Keratinocyte (primary cell): ENCODE measurements at regions not wholly inside any gene's neighbourhood (a gene's known extent, or its start where the extent isn't known, plus 50 kb on each side); places are given as distances from the start of the nearest gene placed in this dataset.

Experiments used
- DNase-seq: peaks from one replicate; pipeline ENCODE4 v3.0.0-alpha.2; 2011; ENCODE audit warnings: low read depth, missing footprints, low spot score
- FAIRE-seq: peaks from 2 replicates; lab custom pipeline; 2011; peaks lifted over from hg19 to GRCh38; lab: Jason Lieb, UNC
- H2AFZ ChIP-seq: 2 replicates; pipeline ENCODE4 v1.6.0; 2012; ENCODE audit warnings: low read length, control low read depth, inconsistent platforms; ENCODE audit not compliant: control insufficient read depth
- H3K27ac ChIP-seq: 2 replicates; pipeline ENCODE4 v1.5.1; 2011; ENCODE audit warnings: low read length; ENCODE audit not compliant: control insufficient read depth, insufficient read depth
- H3K27me3 ChIP-seq: 3 replicates; pipeline ENCODE4 v1.6.0; 2011; ENCODE audit warnings: low read length; ENCODE audit not compliant: control insufficient read depth, insufficient read depth; ENCODE audit errors: extremely low read depth
- H3K36me3 ChIP-seq, 2 experiments: 2 replicates in 1 of 2; 3 replicates in 1 of 2; pipeline ENCODE4 v1.5.1; 2011; ENCODE audit warnings: low read length in 2 of 2, mild to moderate bottlenecking in 1 of 2; ENCODE audit not compliant: control insufficient read depth in 2 of 2, insufficient read depth in 2 of 2; ENCODE audit errors: extremely low read depth in 1 of 2
- H3K4me1 ChIP-seq: 3 replicates; pipeline ENCODE4 v1.5.1; 2011; ENCODE audit warnings: low read length; ENCODE audit not compliant: control insufficient read depth, insufficient read depth; ENCODE audit errors: extremely low read depth
- H3K4me2 ChIP-seq: 3 replicates; pipeline ENCODE4 v1.6.0; 2011; ENCODE audit warnings: low read depth, low read length; ENCODE audit not compliant: control insufficient read depth, insufficient read depth; ENCODE audit errors: extremely low read depth
- H3K4me3 ChIP-seq, 3 experiments: fragments of 200-600 bp in 1 of 3; sonication (generic) in 1 of 3; 2 replicates in 2 of 3; 3 replicates in 1 of 3; pipeline ENCODE4 v1.5.1; 2011 to 2016; ENCODE audit warnings: low read length in 3 of 3, mild to moderate bottlenecking in 3 of 3, control low read depth in 2 of 3, inconsistent platforms in 1 of 3, low read depth in 1 of 3, mixed read lengths in 1 of 3, mixed run types in 1 of 3, moderate library complexity in 1 of 3; ENCODE audit not compliant: control insufficient read depth in 2 of 3, insufficient read depth in 2 of 3; ENCODE audit errors: extremely low read depth in 1 of 3
- H3K79me2 ChIP-seq: 2 replicates; pipeline ENCODE4 v1.6.0; 2012; ENCODE audit warnings: low read length; ENCODE audit not compliant: control insufficient read depth, insufficient read depth
- H3K9ac ChIP-seq: 3 replicates; pipeline ENCODE4 v1.6.0; 2011; ENCODE audit warnings: low read length; ENCODE audit not compliant: control insufficient read depth, insufficient read depth; ENCODE audit errors: extremely low read depth
- H3K9me1 ChIP-seq: 3 replicates; pipeline ENCODE4 v1.6.0; 2011; ENCODE audit warnings: low read length; ENCODE audit not compliant: control insufficient read depth, insufficient read depth; ENCODE audit errors: extremely low read depth
- H3K9me3 ChIP-seq: 2 replicates; pipeline ENCODE4 v1.5.1; 2012; ENCODE audit warnings: low read depth, low read length; ENCODE audit not compliant: control insufficient read depth
- H4K20me1 ChIP-seq: 3 replicates; pipeline ENCODE4 v1.6.0; 2011; ENCODE audit warnings: low read length; ENCODE audit not compliant: control insufficient read depth, insufficient read depth; ENCODE audit errors: extremely low read depth
- EZH2 ChIP-seq: IDR thresholded peaks from one replicate; pipeline ENCODE4 v1.6.1; 2012; ENCODE audit warnings: inconsistent platforms, mild to moderate bottlenecking, low read length, moderate library complexity
- dilution Hi-C: fragments of 300-500 bp; cut with MboI; formaldehyde crosslinking; loops from one replicate; pipeline ENCODE4 v1.7.0; 2020; ENCODE audit warnings: low sequenced_read_pairs; ENCODE audit not compliant: extremely low pct_ligation_motif_present
- TF ChIP-seq, protein P1 (sequence below), 3 experiments: IDR thresholded peaks in 1 of 3; conservative IDR thresholded peaks in 1 of 3; optimal IDR thresholded peaks in 1 of 3; 2 replicates in 2 of 3; 3 replicates in 1 of 3; pipeline versions ENCODE3 to v1.5.1; 2011; ENCODE audit warnings: low read length in 3 of 3, mild to moderate bottlenecking in 3 of 3, moderate library complexity in 2 of 3, control low read depth in 1 of 3, inconsistent platforms in 1 of 3; ENCODE audit not compliant: insufficient read depth in 2 of 3; ENCODE audit errors: extremely low read depth in 1 of 3

GRCh38 chr5:66363097-66363496 lies 219.0 kb downstream of the SREK1 start:
- H3K9me1 ChIP-seq, result no peaks in the 10 kb centered on the region
- DNase-seq, result no peak
- no peak overlapping the region for H3K4me3 ChIP-seq
- TF ChIP-seq, protein P1, sequence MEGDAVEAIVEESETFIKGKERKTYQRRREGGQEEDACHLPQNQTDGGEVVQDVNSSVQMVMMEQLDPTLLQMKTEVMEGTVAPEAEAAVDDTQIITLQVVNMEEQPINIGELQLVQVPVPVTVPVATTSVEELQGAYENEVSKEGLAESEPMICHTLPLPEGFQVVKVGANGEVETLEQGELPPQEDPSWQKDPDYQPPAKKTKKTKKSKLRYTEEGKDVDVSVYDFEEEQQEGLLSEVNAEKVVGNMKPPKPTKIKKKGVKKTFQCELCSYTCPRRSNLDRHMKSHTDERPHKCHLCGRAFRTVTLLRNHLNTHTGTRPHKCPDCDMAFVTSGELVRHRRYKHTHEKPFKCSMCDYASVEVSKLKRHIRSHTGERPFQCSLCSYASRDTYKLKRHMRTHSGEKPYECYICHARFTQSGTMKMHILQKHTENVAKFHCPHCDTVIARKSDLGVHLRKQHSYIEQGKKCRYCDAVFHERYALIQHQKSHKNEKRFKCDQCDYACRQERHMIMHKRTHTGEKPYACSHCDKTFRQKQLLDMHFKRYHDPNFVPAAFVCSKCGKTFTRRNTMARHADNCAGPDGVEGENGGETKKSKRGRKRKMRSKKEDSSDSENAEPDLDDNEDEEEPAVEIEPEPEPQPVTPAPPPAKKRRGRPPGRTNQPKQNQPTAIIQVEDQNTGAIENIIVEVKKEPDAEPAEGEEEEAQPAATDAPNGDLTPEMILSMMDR (optimal IDR thresholded peaks at IDR 0.05 in 1 of 3, IDR thresholded peaks at IDR 0.05 in 1 of 3, conservative IDR thresholded peaks at IDR 0.05 in 1 of 3; ENCODE audit: extremely low read depth in 1 of 3, insufficient read depth in 2 of 3, low read length in 3 of 3), result no peak
- no peak for TF ChIP-seq EZH2
- H3K4me1 ChIP-seq, result no peaks in the 10 kb centered on the region
- H3K36me3 ChIP-seq, result no peaks in the 10 kb centered on the region
- H3K9ac ChIP-seq, result no peak overlapping the region
- H4K20me1 ChIP-seq, result no peaks in the 10 kb centered on the region
- H3K9me3 ChIP-seq, result no peaks in the 10 kb centered on the region
- H3K27ac ChIP-seq, result no peak overlapping the region
- no peak overlapping the region for H2AFZ ChIP-seq
- H3K27me3 ChIP-seq, result peaks cover 5% of the 10 kb centered on the region
- no peak overlapping the region for H3K4me2 ChIP-seq
- no peaks in the 10 kb centered on the region for H3K79me2 ChIP-seq
- dilution Hi-C loops, result no loop called here
- FAIRE-seq, result no peak

GRCh38 chr5:66364186-66364585 lies 220.1 kb downstream of the SREK1 start:
- Histone ChIP-seq H3K79me2 (no peaks in the 10 kb centered on the region), H3K4me1 (no peaks in the 10 kb centered on the region), H3K9me1 (no peaks in the 10 kb centered on the region), H3K27ac (no peak overlapping the region), H3K9me3 (no peaks in the 10 kb centered on the region), H3K9ac (no peak overlapping the region), H3K36me3 (no peaks in the 10 kb centered on the region), H2AFZ (no peak overlapping the region), H4K20me1 (no peaks in the 10 kb centered on the region), H3K27me3 (peaks cover 5% of the 10 kb centered on the region), H3K4me3 (no peak overlapping the region), H3K4me2 (no peak overlapping the region)
- DNase-seq, result no peak
- dilution Hi-C loops, result no loop called here
- FAIRE-seq, result no peak
- TF ChIP-seq, protein P1 (optimal IDR thresholded peaks at IDR 0.05 in 1 of 3, IDR thresholded peaks at IDR 0.05 in 1 of 3, conservative IDR thresholded peaks at IDR 0.05 in 1 of 3; ENCODE audit: extremely low read depth in 1 of 3, insufficient read depth in 2 of 3, low read length in 3 of 3), result no peak
- TF ChIP-seq EZH2, result no peak
